NB4 (cell line): ENCODE measurements at regions not wholly inside any gene's neighbourhood (a gene's known extent, or its start where the extent isn't known, plus 50 kb on each side); places are given as distances from the start of the nearest gene placed in this dataset.

ENCODE experiments used
- DNase-seq: peaks from one replicate; pipeline ENCODE4 v3.0.0; 2010; ENCODE audit warnings: low read depth
- H3K4me3 ChIP-seq: one replicate; pipeline ENCODE4 v1.5.1; 2011; ENCODE audit warnings: mild to moderate bottlenecking, low read depth, low read length, moderate library complexity
- CTCF ChIP-seq: IDR thresholded peaks from one replicate; pipeline ENCODE4 v1.5.1; 2012; ENCODE audit warnings: low read depth, low read length
- MAX ChIP-seq: IDR thresholded peaks from 2 replicates; pipeline ENCODE4 v1.6.1; 2011; ENCODE audit warnings: low read depth, low read length
- MYC ChIP-seq: IDR thresholded peaks from 2 replicates; pipeline ENCODE4 v1.6.1; 2011; ENCODE audit warnings: low read depth, low read length
- POLR2A ChIP-seq: IDR thresholded peaks from 2 replicates; pipeline ENCODE4 v1.6.1; 2011; ENCODE audit warnings: mild to moderate bottlenecking; ENCODE audit not compliant: insufficient read length; ENCODE audit errors: extremely low read depth

DNA sequence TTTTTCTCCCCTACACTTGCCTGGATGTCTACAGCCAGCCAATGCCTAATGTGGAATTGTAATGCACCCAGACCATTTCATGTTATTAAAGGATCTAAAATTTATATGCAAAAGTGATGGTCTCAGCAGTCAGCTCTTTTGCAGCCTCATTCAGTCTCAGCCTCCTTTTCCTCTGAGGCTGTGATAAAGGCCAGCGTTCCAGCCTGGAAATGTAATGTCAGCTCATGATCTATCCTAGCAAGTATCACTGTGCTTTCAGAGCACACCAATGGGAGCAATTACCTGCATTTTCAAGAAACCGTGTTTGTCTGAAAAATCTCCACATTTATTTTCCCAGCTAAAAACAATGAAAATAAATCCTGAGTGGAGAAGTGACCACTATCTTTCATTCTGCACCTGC, 274.6 kb downstream of the CDH20 start:
- DNase-seq, result no peak
- no peak overlapping the region for H3K4me3 ChIP-seq
- no peak for TF ChIP-seq MAX
- TF ChIP-seq CTCF, result no peak
- no peak for TF ChIP-seq POLR2A
- TF ChIP-seq MYC, result no peak

- no peak for TF ChIP-seq CTCF
- DNase-seq, result peak; percentile 3
- no peak overlapping the region for H3K4me3 ChIP-seq
Measured at GRCh38 chr18:61606759-61607158, 273.5 kb downstream of the CDH20 start.

DNA sequence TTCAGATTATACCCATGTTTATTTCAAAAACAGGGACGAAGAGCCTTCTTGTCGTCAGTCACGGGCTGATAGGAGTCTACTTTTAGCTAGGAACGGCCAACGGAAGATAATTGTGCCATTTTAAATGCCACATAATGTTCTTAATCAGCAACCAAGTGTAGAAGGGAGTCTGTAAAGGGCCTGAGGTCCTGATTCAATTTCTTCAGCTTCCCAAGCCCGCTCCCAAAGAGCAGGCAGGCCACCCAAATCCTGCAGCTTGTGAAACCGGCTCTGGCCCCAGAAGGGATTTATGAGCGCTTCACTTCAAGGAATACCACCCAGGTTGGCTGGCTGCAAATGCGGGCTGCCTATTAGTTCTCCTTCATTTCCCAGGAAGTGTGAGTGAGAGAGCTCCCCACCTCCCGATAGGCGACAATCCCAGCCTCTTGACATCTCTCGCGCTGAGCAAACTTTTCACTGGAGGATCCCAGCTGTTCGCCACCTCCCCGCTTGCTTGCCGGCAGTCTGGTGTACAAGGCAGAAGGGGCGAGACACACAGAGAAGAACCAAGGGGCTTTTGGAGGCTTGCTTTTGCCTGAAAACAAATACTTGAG, 272.9 kb downstream of the CDH20 start:
- no peak for DNase-seq
- no peak overlapping the region for H3K4me3 ChIP-seq
- TF ChIP-seq MYC, result no peak
- no peak for TF ChIP-seq CTCF
- TF ChIP-seq POLR2A, result no peak
- TF ChIP-seq MAX, result no peak

GRCh38 chr18:61605376-61606067, 272.3 kb downstream of the CDH20 start:
- TF ChIP-seq CTCF (no peak), MYC (no peak), MAX (no peak), POLR2A (no peak)
- no peak overlapping the region for H3K4me3 ChIP-seq
- DNase-seq, result no peak
